CD4-positive, CD25-positive, alpha-beta regulatory T cell (primary cell): ENCODE measurements at regions not wholly inside any gene's neighbourhood (a gene's known extent, or its start where the extent isn't known, plus 50 kb on each side); places are given as distances from the start of the nearest gene placed in this dataset.

Experiments used
- ATAC-seq, 2 donors: fragments of 150-1000 bp; cut with Tn5 transposase; one replicate each; pipeline ENCODE4 v1.10.0; 2021; ENCODE audit warnings: low read depth in 2 of 2, moderate number of reproducible peaks in 2 of 2, moderate library complexity in 1 of 2
- DNase-seq, 3 donors: peaks; one replicate each; pipeline versions ENCODE4 v3.0.0 to v3.0.0-alpha.2; 2012 to 2022; ENCODE audit warnings: mixed read lengths in 1 of 3
- H3K27ac ChIP-seq: one replicate; pipeline ENCODE4 v1.7.0; 2013; ENCODE audit warnings: mild to moderate bottlenecking, low read length; ENCODE audit not compliant: insufficient read depth, poor library complexity, severe bottlenecking
- H3K27me3 ChIP-seq: one replicate; pipeline ENCODE4 v1.7.0; 2013; ENCODE audit warnings: low read length; ENCODE audit not compliant: control insufficient read depth, insufficient read depth
- H3K36me3 ChIP-seq: one replicate; pipeline ENCODE4 v1.7.0; 2013; ENCODE audit warnings: mild to moderate bottlenecking, low read length, moderate library complexity; ENCODE audit not compliant: control insufficient read depth, insufficient read depth
- H3K4me1 ChIP-seq: 2 replicates; pipeline ENCODE4 v1.7.0; 2013; ENCODE audit warnings: mild to moderate bottlenecking, low read length; ENCODE audit not compliant: insufficient read depth, control insufficient read depth, poor library complexity, severe bottlenecking
- H3K4me3 ChIP-seq: one replicate; pipeline ENCODE4 v1.7.0; 2013; ENCODE audit warnings: low read depth, mild to moderate bottlenecking, low read length, moderate library complexity
- H3K9me3 ChIP-seq, 2 experiments: 1 replicate in 1 of 2; 2 replicates in 1 of 2; pipeline ENCODE4 v1.7.0; 2013; ENCODE audit warnings: low read length in 2 of 2, mild to moderate bottlenecking in 1 of 2, moderate library complexity in 1 of 2; ENCODE audit not compliant: control insufficient read depth in 2 of 2
- H3K27ac Mint-ChIP-seq, 3 donors: one replicate each; pipeline ENCODE4 v1.8.0; 2020 to 2022; ENCODE audit warnings: mild to moderate bottlenecking in 3 of 3, mixed read lengths in 3 of 3, moderate library complexity in 2 of 3
- H3K27me3 Mint-ChIP-seq: one replicate; pipeline ENCODE4 v1.8.0; 2022; ENCODE audit warnings: mild to moderate bottlenecking, mixed read lengths
- H3K36me3 Mint-ChIP-seq: one replicate; pipeline ENCODE4 v1.8.0; 2020; ENCODE audit warnings: mixed read lengths
- H3K4me1 Mint-ChIP-seq, 4 donors: one replicate each; pipeline ENCODE4 v1.8.0; 2020 to 2022; ENCODE audit warnings: mixed read lengths in 4 of 4, mild to moderate bottlenecking in 1 of 4
- H3K4me3 Mint-ChIP-seq, 4 donors: one replicate each; pipeline ENCODE4 v1.8.0; 2020 to 2022; ENCODE audit warnings: mild to moderate bottlenecking in 4 of 4, mixed read lengths in 4 of 4, moderate library complexity in 3 of 4
- H3K9me3 Mint-ChIP-seq, 7 donors: one replicate each; pipeline ENCODE4 v1.8.0; 2020 to 2022; ENCODE audit warnings: mixed read lengths in 7 of 7, mild to moderate bottlenecking in 3 of 7, moderate library complexity in 2 of 7

GRCh38 chr10:23966504-23967051 is 242.4 kb upstream of the KIAA1217 start:
- H3K27ac Mint-ChIP-seq: no peak overlapping the region
- no peak overlapping the region for H3K27ac ChIP-seq
- H3K4me3 ChIP-seq: no peak overlapping the region
- no peaks in the 10 kb centered on the region for H3K27me3 Mint-ChIP-seq
- no peaks in the 10 kb centered on the region for H3K36me3 Mint-ChIP-seq
- no peak overlapping the region for H3K4me3 Mint-ChIP-seq
- no peaks in the 10 kb centered on the region for H3K4me1 ChIP-seq
- H3K9me3 ChIP-seq: no peaks in the 10 kb centered on the region
- no peaks in the 10 kb centered on the region for H3K4me1 Mint-ChIP-seq
- H3K36me3 ChIP-seq: no peaks in the 10 kb centered on the region
- H3K9me3 Mint-ChIP-seq: peaks cover 0 to 13% (median 6%) of the 10 kb centered on the region in 7 donors
- H3K27me3 ChIP-seq: no peaks in the 10 kb centered on the region
- DNase-seq: no peak
- no peak for ATAC-seq

DNA sequence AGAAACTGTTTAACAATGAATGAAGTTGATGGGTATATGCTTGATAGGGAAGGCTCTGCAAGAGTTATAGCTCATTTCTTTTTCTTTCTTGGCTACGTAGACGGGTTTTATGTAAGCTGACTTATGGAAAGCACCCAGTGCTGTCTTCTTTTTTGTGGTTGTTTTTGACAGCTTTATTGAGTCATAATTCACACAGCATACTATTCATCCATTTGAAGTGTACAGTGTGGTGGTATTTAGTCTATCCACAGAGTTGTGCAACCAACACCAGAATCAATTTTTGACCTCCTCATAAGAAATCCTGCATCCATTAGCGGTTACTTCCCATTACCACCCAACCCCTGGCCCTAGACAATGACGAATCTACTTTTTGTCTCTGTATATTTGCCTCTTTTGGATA is 240.6 kb upstream of the KIAA1217 start:
- no peak overlapping the region for H3K4me3 ChIP-seq
- H3K36me3 ChIP-seq: no peaks in the 10 kb centered on the region
- Mint-ChIP-seq H3K4me1 (no peaks in the 10 kb centered on the region), H3K4me3 (no peak overlapping the region), H3K27ac (no peak overlapping the region), H3K9me3 (peaks cover 0 to 11% (median 6%) of the 10 kb centered on the region in 7 donors), H3K27me3 (no peaks in the 10 kb centered on the region), H3K36me3 (no peaks in the 10 kb centered on the region)
- no peak overlapping the region for H3K27ac ChIP-seq
- H3K9me3 ChIP-seq: no peaks in the 10 kb centered on the region
- DNase-seq: no peak
- no peak for ATAC-seq
- H3K27me3 ChIP-seq: no peaks in the 10 kb centered on the region
- no peaks in the 10 kb centered on the region for H3K4me1 ChIP-seq

GRCh38 chr10:23974746-23975272 is 234.1 kb upstream of the KIAA1217 start:
- no peak overlapping the region for H3K27ac Mint-ChIP-seq
- peaks cover 2 to 5% (median 4%) of the 10 kb centered on the region in 7 donors for H3K9me3 Mint-ChIP-seq
- no peak overlapping the region for H3K4me3 Mint-ChIP-seq
- H3K36me3 Mint-ChIP-seq: no peaks in the 10 kb centered on the region
- no peak overlapping the region for H3K4me3 ChIP-seq
- no peaks in the 10 kb centered on the region for H3K27me3 Mint-ChIP-seq
- no peaks in the 10 kb centered on the region for H3K27me3 ChIP-seq
- H3K4me1 ChIP-seq: no peaks in the 10 kb centered on the region
- H3K36me3 ChIP-seq: no peaks in the 10 kb centered on the region
- DNase-seq (no peak), ATAC-seq (no peak)
- no peak overlapping the region for H3K27ac ChIP-seq
- H3K4me1 Mint-ChIP-seq: no peaks in the 10 kb centered on the region
- H3K9me3 ChIP-seq: no peaks in the 10 kb centered on the region

GRCh38 chr10:23975431-23975830 is 233.5 kb upstream of the KIAA1217 start:
- Mint-ChIP-seq H3K4me1 (no peaks in the 10 kb centered on the region), H3K36me3 (no peaks in the 10 kb centered on the region), H3K27ac (no peak overlapping the region), H3K4me3 (no peak overlapping the region), H3K27me3 (no peaks in the 10 kb centered on the region), H3K9me3 (peaks cover 2 to 4% (median 3%) of the 10 kb centered on the region in 7 donors)
- no peak overlapping the region for H3K4me3 ChIP-seq
- H3K9me3 ChIP-seq: no peaks in the 10 kb centered on the region
- no peaks in the 10 kb centered on the region for H3K4me1 ChIP-seq
- DNase-seq (no peak), ATAC-seq (no peak)
- no peaks in the 10 kb centered on the region for H3K27me3 ChIP-seq
- no peak overlapping the region for H3K27ac ChIP-seq
- no peaks in the 10 kb centered on the region for H3K36me3 ChIP-seq

GRCh38 chr10:23976275-23976674 is 232.7 kb upstream of the KIAA1217 start:
- no peak overlapping the region for H3K4me3 ChIP-seq
- Mint-ChIP-seq H3K27me3 (no peaks in the 10 kb centered on the region), H3K4me1 (no peaks in the 10 kb centered on the region), H3K36me3 (no peaks in the 10 kb centered on the region), H3K9me3 (peaks cover 0 to 5% (median 2%) of the 10 kb centered on the region in 7 donors), H3K4me3 (no peak overlapping the region), H3K27ac (no peak overlapping the region)
- no peaks in the 10 kb centered on the region for H3K27me3 ChIP-seq
- H3K36me3 ChIP-seq: no peaks in the 10 kb centered on the region
- no peak overlapping the region for H3K27ac ChIP-seq
- no peaks in the 10 kb centered on the region for H3K9me3 ChIP-seq
- H3K4me1 ChIP-seq: no peaks in the 10 kb centered on the region
- no peak for ATAC-seq
- no peak for DNase-seq

DNA sequence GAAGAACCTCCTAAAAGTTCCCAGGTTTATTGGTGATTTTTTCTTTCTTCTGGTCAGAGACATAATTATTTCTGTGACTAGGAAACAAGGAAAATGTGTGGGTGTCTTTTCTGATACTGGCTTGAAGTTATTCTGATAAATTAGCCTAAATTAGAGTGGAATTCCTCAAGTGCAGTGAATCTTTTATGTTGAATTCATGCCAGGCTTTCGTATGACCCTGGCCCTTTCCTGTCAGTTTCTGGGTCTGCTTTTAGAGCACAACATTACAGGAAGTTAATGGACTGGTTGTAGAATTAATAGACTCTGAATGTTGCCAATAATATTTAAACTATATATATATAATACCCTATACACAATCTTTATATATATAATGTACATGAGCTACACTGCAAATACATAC is 230.6 kb upstream of the KIAA1217 start:
- DNase-seq (no peak), ATAC-seq (no peak)
- Mint-ChIP-seq H3K4me3 (no peak overlapping the region), H3K27me3 (no peaks in the 10 kb centered on the region), H3K36me3 (no peaks in the 10 kb centered on the region), H3K4me1 (no peaks in the 10 kb centered on the region), H3K27ac (no peak overlapping the region), H3K9me3 (peaks cover 0 to 4% (median 3%) of the 10 kb centered on the region in 7 donors)
- H3K36me3 ChIP-seq: no peaks in the 10 kb centered on the region
- no peaks in the 10 kb centered on the region for H3K4me1 ChIP-seq
- no peaks in the 10 kb centered on the region for H3K27me3 ChIP-seq
- no peaks in the 10 kb centered on the region for H3K9me3 ChIP-seq
- H3K27ac ChIP-seq: no peak overlapping the region
- H3K4me3 ChIP-seq: no peak overlapping the region

GRCh38 chr10:23980094-23980493 is 228.8 kb upstream of the KIAA1217 start:
- no peak for ATAC-seq
- H3K4me1 ChIP-seq: no peaks in the 10 kb centered on the region
- H3K4me1 Mint-ChIP-seq: no peaks in the 10 kb centered on the region
- H3K9me3 Mint-ChIP-seq: peaks cover 0 to 11% (median 3%) of the 10 kb centered on the region in 7 donors
- no peak overlapping the region for H3K4me3 ChIP-seq
- H3K27ac ChIP-seq: no peak overlapping the region
- DNase-seq: no peak
- H3K27me3 Mint-ChIP-seq: no peaks in the 10 kb centered on the region
- no peak overlapping the region for H3K4me3 Mint-ChIP-seq
- H3K27me3 ChIP-seq: no peaks in the 10 kb centered on the region
- no peaks in the 10 kb centered on the region for H3K36me3 Mint-ChIP-seq
- H3K27ac Mint-ChIP-seq: no peak overlapping the region
- no peaks in the 10 kb centered on the region for H3K9me3 ChIP-seq
- H3K36me3 ChIP-seq: no peaks in the 10 kb centered on the region

DNA sequence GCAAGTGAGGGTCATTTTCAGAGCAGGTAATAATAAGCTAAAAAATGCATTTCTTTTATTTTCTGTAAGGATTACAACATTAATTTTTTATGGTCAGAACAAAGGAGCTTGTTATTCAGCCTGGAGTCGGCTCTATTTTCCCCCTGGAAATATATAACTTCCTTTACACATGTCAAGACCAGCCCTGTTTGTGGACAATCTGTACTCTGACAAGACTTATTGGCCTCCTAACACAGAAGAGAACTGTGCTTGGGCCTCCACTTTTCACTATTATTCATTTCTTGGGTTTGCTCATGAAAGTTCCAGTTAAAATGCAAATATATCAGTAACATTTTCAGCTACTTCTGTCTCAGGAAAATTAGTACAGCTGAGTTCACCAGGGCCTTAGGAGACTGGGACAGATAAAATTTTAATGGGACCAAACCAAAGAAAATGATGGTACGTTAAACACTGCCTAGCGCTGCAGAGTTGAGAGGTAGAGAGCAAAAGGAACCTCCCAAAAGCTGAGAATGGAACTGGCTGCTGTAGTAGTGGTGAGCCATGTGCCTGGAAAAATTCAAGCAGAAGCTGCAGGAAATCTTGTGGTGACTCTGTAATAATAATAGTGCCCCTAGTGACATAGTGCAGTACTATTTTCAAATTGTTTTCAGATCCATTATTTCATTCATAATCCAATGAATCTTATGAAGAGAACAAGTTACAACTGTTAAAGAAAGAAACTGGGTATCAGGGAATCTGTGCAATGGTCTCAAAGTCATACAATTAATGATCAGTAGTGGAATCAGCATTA is 227.2 kb upstream of the KIAA1217 start:
- Histone ChIP-seq H3K27me3 (no peaks in the 10 kb centered on the region), H3K36me3 (no peaks in the 10 kb centered on the region), H3K9me3 (no peaks in the 10 kb centered on the region), H3K4me1 (no peaks in the 10 kb centered on the region), H3K27ac (no peak overlapping the region), H3K4me3 (no peak overlapping the region)
- Mint-ChIP-seq H3K27ac (no peak overlapping the region), H3K27me3 (no peaks in the 10 kb centered on the region), H3K4me3 (no peak overlapping the region), H3K9me3 (peaks cover 0 to 11% (median 3%) of the 10 kb centered on the region in 7 donors), H3K36me3 (no peaks in the 10 kb centered on the region), H3K4me1 (no peaks in the 10 kb centered on the region)
- no peak for DNase-seq
- no peak for ATAC-seq
